SK-N-SH (cell line): ENCODE measurements at regions not wholly inside any gene's neighbourhood (a gene's known extent, or its start where the extent isn't known, plus 50 kb on each side); places are given as distances from the start of the nearest gene placed in this dataset.
"Not testable (repeated sequence)": the region's sequence is repeated elsewhere in the genome, so short reads cannot be mapped to it uniquely, and the experiment has no call there.

Experiments used
- EZH2phosphoT487 ChIP-seq: fragments of 200-600 bp; sonication (generic); IDR thresholded peaks from 2 replicates; pipeline ENCODE4 v1.6.1; 2017; ENCODE audit warnings: low read depth, mixed run types, mild to moderate bottlenecking, antibody characterized with exemption, moderate library complexity, borderline replicate concordance
- POLR2AphosphoS5 ChIP-seq: IDR thresholded peaks from 2 replicates; pipeline ENCODE4 v1.6.1; 2012; ENCODE audit warnings: low read depth, low read length
- SMC3 ChIP-seq: IDR thresholded peaks from 2 replicates; pipeline ENCODE4 v1.6.1; 2012; ENCODE audit warnings: low read depth, low read length, improper control_type of control experiment
- TAF1 ChIP-seq: IDR thresholded peaks from 2 replicates; pipeline ENCODE4 v1.6.1; 2012; ENCODE audit warnings: low read depth, mild to moderate bottlenecking, low read length, moderate library complexity, borderline replicate concordance
- TEAD4 ChIP-seq: IDR thresholded peaks from 2 replicates; pipeline ENCODE4 v1.4.0; 2012; ENCODE audit warnings: mild to moderate bottlenecking, borderline replicate concordance; ENCODE audit not compliant: insufficient read depth
- YY1 ChIP-seq: IDR thresholded peaks from 2 replicates; pipeline ENCODE4 v1.4.0; 2012; ENCODE audit warnings: low read depth, mild to moderate bottlenecking
- TF ChIP-seq, protein P1 (sequence below): fragments of 200-600 bp; sonication (generic); IDR thresholded peaks from 2 replicates; pipeline ENCODE4 v1.6.1; 2017; ENCODE audit warnings: antibody characterized with exemption, mild to moderate bottlenecking, moderate library complexity
- TF ChIP-seq, protein P2 (sequence below): IDR thresholded peaks from 2 replicates; pipeline ENCODE4 v1.4.0; 2012; ENCODE audit warnings: low read depth, borderline replicate concordance
- TF ChIP-seq, protein P3 (sequence below): IDR thresholded peaks from 2 replicates; pipeline ENCODE4 v1.4.0; 2012; ENCODE audit warnings: low read depth, borderline replicate concordance

DNA sequence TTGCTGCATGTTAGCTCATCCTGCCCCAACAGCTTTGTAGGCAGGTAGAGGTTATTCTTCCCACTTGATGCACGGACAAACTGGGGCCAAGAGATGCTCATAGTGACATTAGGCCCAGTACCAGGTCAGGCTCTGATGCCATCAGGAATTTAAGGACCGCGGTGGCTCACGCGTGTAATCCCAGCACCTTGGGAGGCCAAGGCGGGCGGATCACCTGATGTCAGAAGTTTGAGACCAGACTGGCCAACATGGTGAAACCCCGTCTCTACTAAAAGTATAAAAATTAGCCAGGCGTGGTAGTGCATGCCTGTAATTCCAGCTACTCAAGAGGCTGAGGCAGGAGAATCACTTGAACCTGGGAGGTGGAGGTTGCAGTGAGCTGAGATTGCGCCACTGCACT, 110.8 kb downstream of the PHETA1 start:
- not testable (repeated sequence) for TF ChIP-seq TEAD4, SMC3, YY1, POLR2AphosphoS5, TAF1, EZH2phosphoT487
- TF ChIP-seq, protein P1, sequence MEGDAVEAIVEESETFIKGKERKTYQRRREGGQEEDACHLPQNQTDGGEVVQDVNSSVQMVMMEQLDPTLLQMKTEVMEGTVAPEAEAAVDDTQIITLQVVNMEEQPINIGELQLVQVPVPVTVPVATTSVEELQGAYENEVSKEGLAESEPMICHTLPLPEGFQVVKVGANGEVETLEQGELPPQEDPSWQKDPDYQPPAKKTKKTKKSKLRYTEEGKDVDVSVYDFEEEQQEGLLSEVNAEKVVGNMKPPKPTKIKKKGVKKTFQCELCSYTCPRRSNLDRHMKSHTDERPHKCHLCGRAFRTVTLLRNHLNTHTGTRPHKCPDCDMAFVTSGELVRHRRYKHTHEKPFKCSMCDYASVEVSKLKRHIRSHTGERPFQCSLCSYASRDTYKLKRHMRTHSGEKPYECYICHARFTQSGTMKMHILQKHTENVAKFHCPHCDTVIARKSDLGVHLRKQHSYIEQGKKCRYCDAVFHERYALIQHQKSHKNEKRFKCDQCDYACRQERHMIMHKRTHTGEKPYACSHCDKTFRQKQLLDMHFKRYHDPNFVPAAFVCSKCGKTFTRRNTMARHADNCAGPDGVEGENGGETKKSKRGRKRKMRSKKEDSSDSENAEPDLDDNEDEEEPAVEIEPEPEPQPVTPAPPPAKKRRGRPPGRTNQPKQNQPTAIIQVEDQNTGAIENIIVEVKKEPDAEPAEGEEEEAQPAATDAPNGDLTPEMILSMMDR = not testable (repeated sequence)
- TF ChIP-seq, protein P2, sequence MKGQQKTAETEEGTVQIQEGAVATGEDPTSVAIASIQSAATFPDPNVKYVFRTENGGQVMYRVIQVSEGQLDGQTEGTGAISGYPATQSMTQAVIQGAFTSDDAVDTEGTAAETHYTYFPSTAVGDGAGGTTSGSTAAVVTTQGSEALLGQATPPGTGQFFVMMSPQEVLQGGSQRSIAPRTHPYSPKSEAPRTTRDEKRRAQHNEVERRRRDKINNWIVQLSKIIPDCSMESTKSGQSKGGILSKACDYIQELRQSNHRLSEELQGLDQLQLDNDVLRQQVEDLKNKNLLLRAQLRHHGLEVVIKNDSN = not testable (repeated sequence)
- TF ChIP-seq, protein P3, sequence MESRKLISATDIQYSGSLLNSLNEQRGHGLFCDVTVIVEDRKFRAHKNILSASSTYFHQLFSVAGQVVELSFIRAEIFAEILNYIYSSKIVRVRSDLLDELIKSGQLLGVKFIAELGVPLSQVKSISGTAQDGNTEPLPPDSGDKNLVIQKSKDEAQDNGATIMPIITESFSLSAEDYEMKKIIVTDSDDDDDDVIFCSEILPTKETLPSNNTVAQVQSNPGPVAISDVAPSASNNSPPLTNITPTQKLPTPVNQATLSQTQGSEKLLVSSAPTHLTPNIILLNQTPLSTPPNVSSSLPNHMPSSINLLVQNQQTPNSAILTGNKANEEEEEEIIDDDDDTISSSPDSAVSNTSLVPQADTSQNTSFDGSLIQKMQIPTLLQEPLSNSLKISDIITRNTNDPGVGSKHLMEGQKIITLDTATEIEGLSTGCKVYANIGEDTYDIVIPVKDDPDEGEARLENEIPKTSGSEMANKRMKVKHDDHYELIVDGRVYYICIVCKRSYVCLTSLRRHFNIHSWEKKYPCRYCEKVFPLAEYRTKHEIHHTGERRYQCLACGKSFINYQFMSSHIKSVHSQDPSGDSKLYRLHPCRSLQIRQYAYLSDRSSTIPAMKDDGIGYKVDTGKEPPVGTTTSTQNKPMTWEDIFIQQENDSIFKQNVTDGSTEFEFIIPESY = not testable (repeated sequence)
